SK-N-SH (cell line): ENCODE measurements at regions not wholly inside any gene's neighbourhood (a gene's known extent, or its start where the extent isn't known, plus 50 kb on each side); places are given as distances from the start of the nearest gene placed in this dataset.
"Not testable (repeated sequence)": the region's sequence is repeated elsewhere in the genome, so short reads cannot be mapped to it uniquely, and the experiment has no call there.

Source experiments
- CTCF ChIA-PET: fragments of 300-600, 350-600 bp; formaldehyde crosslinking; extraction: SDS; loops from one replicate; lab custom pipeline; 2021; lab: Yijun Ruan, JAX
- POLR2A ChIA-PET: fragments of 350-600 bp; sonication (Branson Sonifier 250); formaldehyde crosslinking; extraction: SDS; loops from one replicate; lab custom pipeline; 2020; ENCODE audit warnings: antibody characterized with exemption, inconsistent platforms; lab: Yijun Ruan, JAX
- DNase-seq: peaks from one replicate; pipeline ENCODE4 v3.0.0; 2012
- H2AFZ ChIP-seq: fragments of 200-600 bp; sonication (generic); 2 replicates; pipeline ENCODE4 v1.8.1; 2016; ENCODE audit warnings: antibody characterized with exemption, mild to moderate bottlenecking, low read depth
- H3F3A ChIP-seq: fragments of 200-600 bp; sonication (generic); replicated peaks from 2 replicates; pipeline ENCODE3; 2016; ENCODE audit warnings: antibody characterized with exemption, mild to moderate bottlenecking; ENCODE audit not compliant: insufficient read depth
- H3K27ac ChIP-seq, 2 experiments: fragments of 200-500 bp in 1 of 2; fragments of 200-600 bp in 1 of 2; sonication (Bioruptor generic) in 1 of 2; sonication (generic), shearing (Covaris generic) in 1 of 2; 2 replicates each; pipeline versions ENCODE4 v1.5.1 to v1.6.1; 2014 to 2016; ENCODE audit warnings: low read depth in 2 of 2, inconsistent platforms in 1 of 2, low read length in 1 of 2, mild to moderate bottlenecking in 1 of 2, mixed read lengths in 1 of 2
- H3K27me3 ChIP-seq: fragments of 200-600 bp; sonication (generic), shearing (Covaris generic); 2 replicates; pipeline ENCODE4 v1.6.1; 2016; ENCODE audit warnings: mixed run types; ENCODE audit not compliant: insufficient read depth
- H3K36me3 ChIP-seq, 2 experiments: fragments of 200-500 bp in 1 of 2; fragments of 200-600 bp in 1 of 2; sonication (Bioruptor generic) in 1 of 2; sonication (generic) in 1 of 2; replicated peaks in 1 of 2; 2 replicates each; pipeline versions ENCODE3 to v1.5.1; 2014 to 2016; ENCODE audit warnings: low read length in 1 of 2, mild to moderate bottlenecking in 1 of 2; ENCODE audit not compliant: insufficient read depth in 2 of 2, control insufficient read depth in 1 of 2
- H3K4me1 ChIP-seq, 2 experiments: fragments of 200-500 bp in 1 of 2; fragments of 200-600 bp in 1 of 2; sonication (Bioruptor generic) in 1 of 2; sonication (generic), shearing (Covaris generic) in 1 of 2; 2 replicates each; pipeline versions ENCODE4 v1.5.1 to v1.6.1; 2014 to 2016; ENCODE audit warnings: low read depth in 1 of 2, low read length in 1 of 2, mixed run types in 1 of 2; ENCODE audit not compliant: insufficient read depth in 2 of 2, control insufficient read depth in 1 of 2
- H3K4me2 ChIP-seq: fragments of 200-600 bp; sonication (generic), shearing (Covaris generic); 2 replicates; pipeline ENCODE4 v1.6.1; 2017; ENCODE audit warnings: mixed run types
- H3K4me3 ChIP-seq, 2 experiments: fragments of 200-500 bp in 1 of 2; fragments of 200-600 bp in 1 of 2; sonication (Bioruptor generic) in 1 of 2; sonication (generic), shearing (Covaris generic) in 1 of 2; 2 replicates each; pipeline versions ENCODE4 v1.5.1 to v1.8.1; 2014 to 2016; ENCODE audit warnings: low read depth in 2 of 2, inconsistent platforms in 1 of 2, low read length in 1 of 2, mild to moderate bottlenecking in 1 of 2, mixed read lengths in 1 of 2, moderate library complexity in 1 of 2
- H3K79me2 ChIP-seq: fragments of 200-600 bp; sonication (generic); 2 replicates; pipeline ENCODE4 v1.8.1; 2017; ENCODE audit warnings: mild to moderate bottlenecking; ENCODE audit not compliant: insufficient read depth
- H3K9ac ChIP-seq: fragments of 200-600 bp; sonication (generic); 2 replicates; pipeline ENCODE4 v1.6.1; 2017; ENCODE audit warnings: mixed run types
- H3K9me2 ChIP-seq: fragments of 200-600 bp; sonication (generic); 2 replicates; pipeline ENCODE4 v1.6.1; 2017; ENCODE audit warnings: mixed run types
- H3K9me3 ChIP-seq: fragments of 200-600 bp; sonication (generic); 2 replicates; pipeline ENCODE4 v1.6.1; 2017; ENCODE audit warnings: mixed run types, mild to moderate bottlenecking, moderate library complexity
- H4K20me1 ChIP-seq: fragments of 200-600 bp; sonication (generic); 2 replicates; pipeline ENCODE4 v1.6.1; 2017; ENCODE audit warnings: mild to moderate bottlenecking, mixed run types; ENCODE audit not compliant: insufficient read depth
- EP300 ChIP-seq, 2 experiments: IDR thresholded peaks; 2 replicates each; pipeline versions ENCODE4 v1.4.0 to v1.6.1; 2012; ENCODE audit warnings: borderline replicate concordance in 1 of 2, low read depth in 1 of 2, low read length in 1 of 2
- FOXJ3 ChIP-seq: sonication (generic); formaldehyde crosslinking; IDR thresholded peaks from 2 replicates; pipeline ENCODE4 v1.5.1; 2020; ENCODE audit warnings: mild to moderate bottlenecking, missing genetic modification reagents
- FOXM1 ChIP-seq: IDR thresholded peaks from 2 replicates; pipeline ENCODE4 v1.4.0; 2012; ENCODE audit warnings: low read depth, mild to moderate bottlenecking
- GABPA ChIP-seq: IDR thresholded peaks from 2 replicates; pipeline ENCODE4 v1.4.0; 2012; ENCODE audit warnings: low read depth, mild to moderate bottlenecking
- GATA2 ChIP-seq: sonication (generic); formaldehyde crosslinking; IDR thresholded peaks from 2 replicates; pipeline ENCODE4 v1.5.0; 2020; ENCODE audit warnings: mild to moderate bottlenecking, missing genetic modification reagents
- JUND ChIP-seq: IDR thresholded peaks from 2 replicates; pipeline ENCODE4 v1.4.0; 2012
- MXI1 ChIP-seq: IDR thresholded peaks from 2 replicates; pipeline ENCODE4 v1.6.1; 2012; ENCODE audit warnings: mild to moderate bottlenecking, low read depth, low read length, improper control_type of control experiment
- NFIC ChIP-seq: IDR thresholded peaks from 2 replicates; pipeline ENCODE4 v1.4.0; 2012; ENCODE audit warnings: borderline replicate concordance
- POLR2AphosphoS5 ChIP-seq: IDR thresholded peaks from 2 replicates; pipeline ENCODE4 v1.6.1; 2012; ENCODE audit warnings: low read depth, low read length
- RCOR1 ChIP-seq: fragments of 150-350 bp; IDR thresholded peaks from 2 replicates; pipeline ENCODE4 v1.6.1; 2017; ENCODE audit warnings: antibody characterized with exemption, low read length
- RXRA ChIP-seq: IDR thresholded peaks from 2 replicates; pipeline ENCODE4 v1.4.0; 2012; ENCODE audit warnings: low read depth, mild to moderate bottlenecking, borderline replicate concordance
- SMC3 ChIP-seq: IDR thresholded peaks from 2 replicates; pipeline ENCODE4 v1.6.1; 2012; ENCODE audit warnings: low read depth, low read length, improper control_type of control experiment
- TCF12 ChIP-seq: IDR thresholded peaks from 2 replicates; pipeline ENCODE4 v1.4.0; 2012
- TEAD4 ChIP-seq: IDR thresholded peaks from 2 replicates; pipeline ENCODE4 v1.4.0; 2012; ENCODE audit warnings: mild to moderate bottlenecking, borderline replicate concordance; ENCODE audit not compliant: insufficient read depth
- YY1 ChIP-seq: IDR thresholded peaks from 2 replicates; pipeline ENCODE4 v1.4.0; 2012; ENCODE audit warnings: low read depth, mild to moderate bottlenecking
- WGBS: methylation state at CpG from one replicate; pipeline ENCODE4 v1.1.6; 2017; ENCODE audit warnings: low lambda C conversion rate; 5-methylcytosine and 5-hydroxymethylcytosine counted together
- TF ChIP-seq, protein P1 (sequence below): IDR thresholded peaks from 2 replicates; pipeline ENCODE4 v1.4.0; 2012; ENCODE audit warnings: low read depth
- TF ChIP-seq, protein P2 (sequence below): fragments of 150-350 bp; IDR thresholded peaks from 2 replicates; pipeline ENCODE4 v1.6.1; 2017; ENCODE audit warnings: antibody characterized with exemption, low read length, low read depth, borderline replicate concordance
- TF ChIP-seq, protein P3 (sequence below): IDR thresholded peaks from 2 replicates; pipeline ENCODE4; 2012
- TF ChIP-seq, protein P4 (sequence below): fragments of 150-350 bp; IDR thresholded peaks from 2 replicates; pipeline ENCODE4 v1.6.1; 2016; ENCODE audit warnings: mild to moderate bottlenecking, low read depth, low read length

DNA sequence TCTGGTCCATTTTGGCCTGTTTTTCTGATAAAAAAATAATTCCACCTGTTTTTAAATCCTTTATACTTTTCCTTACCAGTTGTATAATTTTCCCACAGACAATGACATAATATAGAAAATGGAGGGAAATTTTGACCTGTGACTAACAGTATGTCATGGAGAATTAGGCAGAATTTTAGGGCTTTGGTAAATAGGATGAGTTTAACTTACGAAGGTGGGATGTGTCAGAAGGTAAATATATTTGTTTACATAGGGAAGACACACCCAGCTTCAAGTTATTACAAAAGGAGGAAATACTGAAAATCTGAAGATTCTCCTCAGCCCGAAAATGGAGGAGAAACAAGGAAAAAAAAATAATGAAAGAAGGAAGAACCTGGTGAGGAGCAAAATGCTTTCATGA, 64.6 kb upstream of the PPP3CA start (continued):
- TF ChIP-seq, protein P1, sequence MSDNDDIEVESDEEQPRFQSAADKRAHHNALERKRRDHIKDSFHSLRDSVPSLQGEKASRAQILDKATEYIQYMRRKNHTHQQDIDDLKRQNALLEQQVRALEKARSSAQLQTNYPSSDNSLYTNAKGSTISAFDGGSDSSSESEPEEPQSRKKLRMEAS: no peak

DNA sequence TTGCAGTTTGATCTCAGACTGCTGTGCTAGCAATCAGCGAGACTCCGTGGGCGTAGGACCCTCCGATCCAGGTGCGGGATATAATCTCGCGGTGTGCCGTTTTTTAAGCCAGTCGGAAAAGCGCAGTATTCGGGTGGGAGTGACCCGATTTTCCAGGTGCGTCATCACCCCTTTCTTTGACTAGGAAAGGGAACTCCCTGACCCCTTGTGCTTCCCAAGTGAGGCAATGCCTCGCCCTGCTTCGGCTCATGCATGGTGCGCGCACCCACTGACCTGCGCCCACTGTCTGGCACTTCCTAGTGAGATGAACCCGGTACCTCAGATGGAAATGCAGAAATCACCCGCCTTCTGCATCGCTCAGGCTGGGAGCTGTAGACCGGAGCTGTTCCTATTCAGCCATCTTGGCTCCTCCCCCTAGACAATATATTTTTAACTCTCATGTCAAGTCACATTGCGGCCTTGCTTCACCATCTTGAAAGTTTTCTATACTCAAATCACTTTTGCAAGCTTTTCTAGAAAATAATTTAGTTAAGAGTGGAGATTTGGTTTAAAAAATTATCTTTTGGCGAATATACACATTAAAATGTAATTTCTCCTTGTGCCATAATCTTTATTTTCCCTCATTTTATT, 64.1 kb upstream of the PPP3CA start:
- DNase-seq, POLR2A ChIA-PET, H3K9ac ChIP-seq, H3K4me1 ChIP-seq, H3K4me2 ChIP-seq, H2AFZ ChIP-seq, H3F3A ChIP-seq, H4K20me1 ChIP-seq, H3K9me2 ChIP-seq, H3K36me3 ChIP-seq, CTCF ChIA-PET, H3K27me3 ChIP-seq, H3K4me3 ChIP-seq, H3K27ac ChIP-seq, H3K79me2 ChIP-seq, H3K9me3 ChIP-seq: not testable (repeated sequence)
- 93% methylated on average over 19 of the region's 24 CpGs for WGBS

DNA sequence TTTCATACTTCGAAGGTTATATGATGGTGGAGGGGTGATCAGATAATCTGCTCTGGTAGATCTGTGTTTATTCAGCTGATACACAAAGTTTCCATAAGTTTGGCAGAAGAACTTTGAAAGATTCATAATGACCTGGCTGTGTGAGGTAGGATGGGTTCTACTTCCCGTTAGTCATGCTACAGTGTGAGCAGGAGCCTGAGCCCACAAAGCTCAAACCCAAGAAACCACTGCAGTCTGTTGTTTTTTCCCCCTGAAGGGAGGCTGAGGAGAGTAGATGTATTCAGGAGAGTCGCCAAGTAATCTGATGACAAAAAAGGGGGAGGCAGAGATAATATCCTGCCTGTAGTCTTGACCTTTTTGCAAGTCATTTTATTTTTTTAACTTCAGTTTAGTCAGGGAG, 52.8 kb upstream of the PPP3CA start:
- no peak overlapping the region for H2AFZ ChIP-seq

More for the DNA sequence above, 52.8 kb upstream of the PPP3CA start:
- Histone ChIP-seq H3K9me2 (no peaks in the 10 kb centered on the region), H4K20me1 (no peaks in the 10 kb centered on the region), H3K9me3 (no peaks in the 10 kb centered on the region), H3K27me3 (no peaks in the 10 kb centered on the region), H3K36me3 (no peaks in the 10 kb centered on the region), H3K4me1 (no peaks in the 10 kb centered on the region), H3F3A (peaks cover 3% of the 10 kb centered on the region), H3K9ac (no peak overlapping the region), H3K27ac (no peak overlapping the region), H3K4me2 (no peak overlapping the region), H3K4me3 (no peak overlapping the region), H3K79me2 (no peaks in the 10 kb centered on the region)
- no peak for TF ChIP-seq RXRA
- TF ChIP-seq GABPA: no peak
- no peak for TF ChIP-seq YY1
- TF ChIP-seq, protein P2, sequence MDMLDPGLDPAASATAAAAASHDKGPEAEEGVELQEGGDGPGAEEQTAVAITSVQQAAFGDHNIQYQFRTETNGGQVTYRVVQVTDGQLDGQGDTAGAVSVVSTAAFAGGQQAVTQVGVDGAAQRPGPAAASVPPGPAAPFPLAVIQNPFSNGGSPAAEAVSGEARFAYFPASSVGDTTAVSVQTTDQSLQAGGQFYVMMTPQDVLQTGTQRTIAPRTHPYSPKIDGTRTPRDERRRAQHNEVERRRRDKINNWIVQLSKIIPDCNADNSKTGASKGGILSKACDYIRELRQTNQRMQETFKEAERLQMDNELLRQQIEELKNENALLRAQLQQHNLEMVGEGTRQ: no peak
- TF ChIP-seq MXI1: no peak
- no peak for TF ChIP-seq RCOR1
- no peak for TF ChIP-seq FOXM1
- TF ChIP-seq, protein P3, sequence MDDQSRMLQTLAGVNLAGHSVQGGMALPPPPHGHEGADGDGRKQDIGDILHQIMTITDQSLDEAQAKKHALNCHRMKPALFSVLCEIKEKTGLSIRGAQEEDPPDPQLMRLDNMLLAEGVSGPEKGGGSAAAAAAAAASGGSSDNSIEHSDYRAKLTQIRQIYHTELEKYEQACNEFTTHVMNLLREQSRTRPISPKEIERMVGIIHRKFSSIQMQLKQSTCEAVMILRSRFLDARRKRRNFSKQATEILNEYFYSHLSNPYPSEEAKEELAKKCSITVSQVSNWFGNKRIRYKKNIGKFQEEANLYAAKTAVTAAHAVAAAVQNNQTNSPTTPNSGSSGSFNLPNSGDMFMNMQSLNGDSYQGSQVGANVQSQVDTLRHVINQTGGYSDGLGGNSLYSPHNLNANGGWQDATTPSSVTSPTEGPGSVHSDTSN: no peak
- TF ChIP-seq FOXJ3: no peak
- no peak for TF ChIP-seq SMC3
- TF ChIP-seq TEAD4: no peak
- TF ChIP-seq GATA2 (CRISPR knock-in tag): no peak
- TF ChIP-seq EP300 (IDR thresholded peaks at IDR 0.05; ENCODE audit: borderline replicate concordance in 1 of 2, low read depth in 1 of 2, low read length in 1 of 2): no peak
- TF ChIP-seq TCF12: no peak
- TF ChIP-seq, protein P4, sequence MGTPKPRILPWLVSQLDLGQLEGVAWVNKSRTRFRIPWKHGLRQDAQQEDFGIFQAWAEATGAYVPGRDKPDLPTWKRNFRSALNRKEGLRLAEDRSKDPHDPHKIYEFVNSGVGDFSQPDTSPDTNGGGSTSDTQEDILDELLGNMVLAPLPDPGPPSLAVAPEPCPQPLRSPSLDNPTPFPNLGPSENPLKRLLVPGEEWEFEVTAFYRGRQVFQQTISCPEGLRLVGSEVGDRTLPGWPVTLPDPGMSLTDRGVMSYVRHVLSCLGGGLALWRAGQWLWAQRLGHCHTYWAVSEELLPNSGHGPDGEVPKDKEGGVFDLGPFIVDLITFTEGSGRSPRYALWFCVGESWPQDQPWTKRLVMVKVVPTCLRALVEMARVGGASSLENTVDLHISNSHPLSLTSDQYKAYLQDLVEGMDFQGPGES: no peak
- no peak for TF ChIP-seq NFIC
- TF ChIP-seq JUND: no peak
- TF ChIP-seq, protein P1: no peak
- TF ChIP-seq POLR2AphosphoS5: no peak
- WGBS: 77% methylated on average over 3 of the region's 3 CpGs
- DNase-seq: no peak
- ChIA-PET CTCF (no interaction called here), POLR2A (no interaction called here)
